Mesothelial cell of epicardium (in vitro differentiated cells): ENCODE measurements at regions not wholly inside any gene's neighbourhood (a gene's known extent, or its start where the extent isn't known, plus 50 kb on each side); places are given as distances from the start of the nearest gene placed in this dataset.
A peak's percentile ranks its signal among the peaks of the same experiment; 100 is the strongest.

Experiments
- DNase-seq, 2 experiments: peaks; one replicate each; pipeline ENCODE4 v3.0.0; 2021; ENCODE audit warnings: low spot score in 2 of 2; ENCODE audit not compliant: unreplicated experiment in 2 of 2
- H3K27ac Mint-ChIP-seq: 2 replicates; pipeline ENCODE4 v1.8.0; 2021; ENCODE audit warnings: mixed read lengths
- H3K27me3 Mint-ChIP-seq: 2 replicates; pipeline ENCODE4 v1.8.0; 2021; ENCODE audit warnings: low read depth, mixed read lengths
- H3K36me3 Mint-ChIP-seq: 2 replicates; pipeline ENCODE4 v1.8.0; 2021; ENCODE audit warnings: mixed read lengths
- H3K4me1 Mint-ChIP-seq: 2 replicates; pipeline ENCODE4 v1.8.0; 2021; ENCODE audit warnings: mixed read lengths
- H3K4me3 Mint-ChIP-seq: 2 replicates; pipeline ENCODE4 v1.8.0; 2021; ENCODE audit warnings: mild to moderate bottlenecking, moderate library complexity, mixed read lengths
- H3K9me3 Mint-ChIP-seq: 2 replicates; pipeline ENCODE4 v1.8.0; 2021; ENCODE audit warnings: mixed read lengths
- CTCF ChIP-seq: fragments of 200-600 bp; sonication (generic); IDR thresholded peaks from one replicate; pipeline ENCODE4 v1.5.0; 2021; ENCODE audit warnings: antibody characterized with exemption; ENCODE audit not compliant: unreplicated experiment

- DNase-seq, result no peak
- Mint-ChIP-seq H3K4me3 (no peak overlapping the region), H3K27ac (peak overlapping the region; percentile 57), H3K4me1 (peaks cover 11% of the 10 kb centered on the region), H3K36me3 (no peaks in the 10 kb centered on the region), H3K9me3 (no peaks in the 10 kb centered on the region), H3K27me3 (no peaks in the 10 kb centered on the region)
- no peak for TF ChIP-seq CTCF
These were observed 74.6 kb upstream of the OSBPL8 start for GRCh38 chr12:76634133-76634532.

- no peak overlapping the region for H3K4me3 Mint-ChIP-seq
- no peak overlapping the region for H3K27ac Mint-ChIP-seq
- no peaks in the 10 kb centered on the region for H3K9me3 Mint-ChIP-seq
- DNase-seq, result no peak
- peaks cover 9% of the 10 kb centered on the region for H3K4me1 Mint-ChIP-seq
- H3K27me3 Mint-ChIP-seq, result no peaks in the 10 kb centered on the region
- H3K36me3 Mint-ChIP-seq, result no peaks in the 10 kb centered on the region
- TF ChIP-seq CTCF, result no peak
These were observed 76.6 kb upstream of the OSBPL8 start for GRCh38 chr12:76636121-76636692.

- Mint-ChIP-seq H3K9me3 (no peaks in the 10 kb centered on the region), H3K4me3 (no peak overlapping the region), H3K27ac (no peak overlapping the region), H3K36me3 (no peaks in the 10 kb centered on the region), H3K27me3 (no peaks in the 10 kb centered on the region), H3K4me1 (peaks cover 9% of the 10 kb centered on the region)
- no peak for DNase-seq
- no peak for TF ChIP-seq CTCF
These were observed 78.2 kb upstream of the OSBPL8 start for GRCh38 chr12:76637807-76638206.

- no peak for TF ChIP-seq CTCF
- Mint-ChIP-seq H3K9me3 (no peaks in the 10 kb centered on the region), H3K27ac (no peak overlapping the region)
These were observed 80.1 kb upstream of the OSBPL8 start for GRCh38 chr12:76639646-76640045.

GRCh38 chr12:76641073-76641472 lies 81.5 kb upstream of the OSBPL8 start:
- Mint-ChIP-seq H3K36me3 (no peaks in the 10 kb centered on the region), H3K27me3 (no peaks in the 10 kb centered on the region), H3K9me3 (no peaks in the 10 kb centered on the region), H3K27ac (no peak overlapping the region), H3K4me1 (peaks cover 2% of the 10 kb centered on the region), H3K4me3 (no peak overlapping the region)
- TF ChIP-seq CTCF, result no peak
- no peak for DNase-seq

More at GRCh38 chr12:76639646-76640045, 80.1 kb upstream of the OSBPL8 start:
- DNase-seq, result no peak
- no peaks in the 10 kb centered on the region for H3K36me3 Mint-ChIP-seq
- H3K4me1 Mint-ChIP-seq, result peaks cover 2% of the 10 kb centered on the region
- no peak overlapping the region for H3K4me3 Mint-ChIP-seq
- no peaks in the 10 kb centered on the region for H3K27me3 Mint-ChIP-seq

GRCh38 chr12:76641961-76642360 lies 82.4 kb upstream of the OSBPL8 start:
- no peaks in the 10 kb centered on the region for H3K27me3 Mint-ChIP-seq
- H3K9me3 Mint-ChIP-seq, result no peaks in the 10 kb centered on the region
- no peak overlapping the region for H3K27ac Mint-ChIP-seq
- H3K4me3 Mint-ChIP-seq, result no peak overlapping the region
- no peaks in the 10 kb centered on the region for H3K4me1 Mint-ChIP-seq
- DNase-seq, result no peak
- no peaks in the 10 kb centered on the region for H3K36me3 Mint-ChIP-seq
- TF ChIP-seq CTCF, result no peak
